ENCODE measurements at regions not wholly inside any gene's neighbourhood (a gene's known extent, or its start where the extent isn't known, plus 50 kb on each side); places are given as distances from the start of the nearest gene placed in this dataset.
A peak's percentile ranks its signal among the peaks of the same experiment; 100 is the strongest.

DNA sequence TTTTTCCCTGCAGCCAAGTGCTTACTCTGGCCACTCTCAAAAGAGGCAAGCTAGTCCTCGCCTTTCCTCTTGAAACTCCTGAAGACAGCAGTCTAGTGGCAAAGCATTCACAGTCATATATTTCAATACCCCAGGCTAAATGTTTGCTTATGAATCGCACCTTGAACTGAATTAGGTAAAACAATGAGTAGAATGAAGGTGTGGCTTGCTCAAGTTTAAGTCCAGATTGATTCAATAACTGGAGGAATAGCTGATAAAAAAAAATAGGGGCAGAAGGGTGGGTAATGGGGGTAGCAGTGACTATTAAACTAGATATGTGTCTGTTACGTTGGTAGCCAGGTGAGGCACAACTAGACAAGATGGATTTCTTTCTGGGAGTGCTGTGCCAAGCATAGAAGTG, 88.2 kb upstream of the EPB41L3 start:
- no peak for DNase-seq

DNA sequence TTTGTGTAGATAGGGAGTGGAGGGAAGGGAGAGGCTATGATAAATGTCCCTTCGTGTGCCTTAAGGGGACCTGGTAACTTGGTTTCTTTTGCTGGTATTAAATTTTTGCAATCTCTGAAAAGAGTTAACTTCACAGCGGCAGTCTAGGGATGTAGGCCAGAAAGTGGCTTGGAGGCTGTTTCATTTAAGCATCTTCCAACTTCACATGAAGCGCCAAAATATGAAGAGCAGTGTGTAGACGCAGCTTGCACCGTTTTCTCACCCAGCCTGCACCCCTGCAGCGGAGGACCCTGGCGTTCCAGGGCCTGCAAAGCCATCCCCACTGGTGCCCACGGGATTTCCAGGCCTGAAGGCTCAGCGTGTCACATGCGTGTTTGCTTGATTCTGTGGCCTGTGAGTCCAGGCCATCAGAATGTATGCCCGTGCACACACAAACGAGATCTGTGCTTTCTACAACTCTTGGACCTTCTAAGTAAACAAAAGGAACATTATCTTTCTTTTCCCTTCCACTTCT, 87.2 kb upstream of the EPB41L3 start:
- DNase-seq: no peak

DNA sequence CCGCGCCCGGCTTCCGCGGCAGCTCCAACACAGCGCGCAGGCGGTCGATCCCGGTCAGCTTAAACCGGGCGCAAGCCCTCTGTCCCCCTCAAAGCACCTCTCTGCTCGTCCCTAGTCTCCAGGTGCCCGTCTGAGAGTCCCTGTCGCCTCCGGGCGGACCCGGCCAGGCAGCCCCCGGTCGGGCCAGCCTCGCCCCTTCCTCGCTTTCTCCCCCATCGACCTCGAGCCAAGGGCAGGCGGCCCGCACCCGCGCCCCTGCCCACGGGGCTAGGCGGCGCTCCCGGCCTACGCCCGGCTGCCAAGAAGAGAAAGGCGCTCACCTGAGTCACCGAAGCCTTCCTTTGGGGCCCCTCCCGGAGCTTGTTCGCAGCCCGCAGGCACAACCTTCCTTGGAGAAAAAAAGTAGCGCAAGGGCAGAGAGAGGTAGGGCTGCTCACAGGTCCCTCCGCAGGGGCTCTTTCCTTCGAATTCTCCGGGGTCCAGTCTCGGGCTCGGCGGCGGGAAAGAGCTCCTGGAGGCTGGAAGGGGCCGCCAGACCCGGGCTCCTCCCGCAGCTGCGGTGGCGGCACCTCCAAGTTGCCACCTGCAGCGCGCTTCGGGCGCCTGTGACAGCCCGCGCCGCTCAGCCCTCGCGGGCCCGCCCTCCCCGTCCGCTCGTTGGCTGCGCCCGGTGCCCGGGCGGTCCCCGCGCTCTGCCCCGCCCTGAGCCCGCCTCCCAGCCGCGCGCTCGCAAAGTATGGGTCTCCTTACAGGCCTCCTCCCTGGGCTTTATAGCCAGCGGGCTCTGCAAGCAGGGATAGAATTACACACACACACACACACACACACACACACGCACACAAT, 86.5 kb upstream of the EPB41L3 start:
- DNase-seq: peak; percentile 74

DNA sequence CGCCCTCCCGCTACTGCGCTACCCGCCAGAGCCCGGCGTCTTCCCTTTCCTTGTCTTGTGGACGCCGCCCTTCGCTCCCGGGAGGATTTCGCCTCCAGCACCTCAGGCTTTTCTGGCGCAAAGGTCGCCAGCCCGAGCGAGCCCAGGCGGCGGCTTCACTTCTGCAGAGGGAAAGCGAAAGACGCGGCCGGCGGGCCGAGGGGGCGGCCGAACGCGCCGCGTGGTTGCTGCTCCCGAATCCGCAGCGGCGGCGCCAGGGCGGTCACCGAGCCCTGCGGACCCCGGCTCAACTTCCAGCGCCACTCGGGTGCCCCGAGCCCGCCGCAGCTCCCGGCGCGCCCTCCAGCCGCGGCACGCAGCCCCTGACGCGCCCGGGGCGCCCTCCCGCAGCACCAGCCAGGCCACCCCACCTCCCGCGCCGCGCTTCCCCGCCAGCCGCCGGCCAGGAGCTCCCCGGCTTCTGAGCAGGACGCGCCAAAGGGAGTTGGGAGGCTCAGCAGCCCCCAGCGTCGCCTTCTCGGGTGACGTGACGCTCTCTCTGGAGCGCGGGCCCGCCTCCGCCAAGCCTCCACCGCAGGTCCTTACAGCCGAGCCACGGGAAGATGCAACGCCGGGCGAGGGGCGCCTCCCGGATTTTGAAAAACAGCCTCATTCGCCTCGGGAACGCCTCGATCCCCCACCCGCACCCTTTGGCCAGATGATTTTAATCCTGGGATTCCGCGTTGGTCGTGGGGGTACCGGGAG, 84.9 kb upstream of the EPB41L3 start:
- no peak for DNase-seq

DNA sequence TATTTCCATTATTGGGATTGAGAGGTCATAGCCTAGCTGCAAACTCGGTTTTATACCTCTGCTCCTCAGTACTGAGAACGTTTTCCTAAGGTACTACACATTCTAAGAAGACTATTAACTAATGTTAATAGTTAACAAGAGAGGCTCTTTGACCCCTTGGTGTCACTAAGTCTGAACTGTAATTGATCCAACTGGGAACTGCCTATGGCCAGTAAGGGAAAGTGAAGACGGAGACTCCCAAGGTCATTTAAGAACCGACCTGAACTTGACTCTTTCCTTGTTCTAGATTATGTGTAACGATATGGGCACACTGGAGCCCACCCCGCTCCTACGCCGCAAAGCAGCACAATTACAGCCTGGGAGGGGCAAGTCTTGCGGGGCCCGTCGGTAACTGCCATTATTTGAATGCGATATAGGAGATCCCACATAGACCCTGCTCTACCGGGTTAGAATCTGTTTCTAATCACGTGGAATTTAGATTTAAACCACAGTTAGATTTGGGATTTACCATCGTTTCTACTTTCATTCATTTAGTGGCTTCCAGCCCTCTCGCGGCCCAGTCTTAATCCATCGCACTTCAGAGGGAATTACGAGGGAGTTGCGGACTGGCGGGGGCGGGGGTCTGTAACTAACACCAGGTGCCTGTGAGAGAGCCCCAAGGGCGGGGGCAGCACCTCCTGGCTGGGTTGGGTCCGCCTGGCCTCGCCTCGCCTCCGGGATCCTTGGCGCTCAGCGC, 84.1 kb upstream of the EPB41L3 start:
- DNase-seq: no peak

DNA sequence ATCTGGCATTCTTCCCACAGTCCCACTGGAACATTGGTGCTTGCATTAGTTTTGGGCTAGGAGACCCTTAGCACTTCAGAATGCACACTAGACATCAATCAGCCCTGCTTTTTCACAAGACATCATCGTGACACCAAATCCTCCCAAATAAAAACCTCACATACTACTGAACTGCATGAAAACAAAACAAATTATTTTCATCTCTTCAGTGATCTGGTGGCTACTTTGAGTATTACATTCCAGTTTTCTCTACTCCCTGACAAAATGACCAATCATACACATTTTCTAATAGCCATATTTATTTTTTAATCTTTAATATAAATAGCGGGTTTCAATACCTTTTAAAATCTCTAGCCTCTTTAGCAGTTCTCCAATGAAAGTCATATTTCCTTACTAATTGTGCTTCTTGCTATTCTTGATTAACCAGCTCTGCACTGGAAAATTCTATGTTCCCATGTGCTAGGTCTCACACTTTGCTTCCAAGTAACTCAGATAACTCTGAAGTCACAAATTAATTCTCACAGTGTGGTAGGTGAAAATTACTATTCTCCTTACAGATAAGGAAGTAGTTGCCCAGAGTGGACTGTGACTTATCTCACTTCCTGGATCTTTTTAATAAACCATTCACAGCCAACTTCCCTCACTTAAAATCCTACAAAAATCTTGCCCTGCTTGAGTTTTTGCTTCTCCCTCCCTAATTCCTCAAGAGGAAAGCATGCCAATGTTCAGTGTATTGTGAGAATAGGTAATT, 82.5 kb upstream of the EPB41L3 start:
- DNase-seq: no peak

DNA sequence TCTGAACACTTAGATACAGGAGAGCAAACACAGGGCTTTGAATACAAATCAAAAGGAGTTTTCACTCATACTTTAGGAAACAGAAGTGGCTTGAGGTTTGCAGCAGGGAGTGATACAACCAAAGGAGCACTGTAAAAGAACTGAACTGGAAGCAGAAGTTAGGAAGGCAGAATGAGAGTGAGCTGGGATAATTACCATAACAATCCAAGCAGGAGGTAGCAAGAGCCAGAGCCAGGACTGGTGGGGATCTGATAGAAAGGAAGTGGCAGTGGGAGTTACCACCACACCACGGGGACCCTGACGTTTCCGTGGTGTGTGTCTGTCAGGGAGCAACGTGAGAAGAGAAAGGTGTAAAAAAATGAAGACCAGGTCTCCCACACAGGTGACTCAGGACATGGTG, 81.3 kb upstream of the EPB41L3 start:
- no peak for DNase-seq

DNA sequence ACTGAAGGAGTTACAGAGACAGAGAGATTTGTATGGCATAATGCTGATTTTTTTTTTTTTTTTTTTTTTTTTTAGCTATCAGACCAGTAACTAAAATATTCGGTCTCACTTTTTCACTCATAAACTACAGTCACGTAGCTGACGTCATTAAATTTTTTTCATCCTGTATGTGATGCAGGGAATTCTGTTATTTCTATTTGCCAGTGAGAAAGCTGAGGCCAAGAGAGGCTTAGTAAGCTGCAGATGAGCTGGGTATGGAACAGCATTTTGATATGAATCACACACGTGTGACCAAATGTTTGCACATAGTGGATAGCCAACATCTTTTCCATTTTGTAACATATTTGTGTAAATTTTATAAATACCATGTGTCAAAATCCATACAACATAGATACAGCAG, 79.1 kb upstream of the EPB41L3 start:
- no peak for DNase-seq

DNA sequence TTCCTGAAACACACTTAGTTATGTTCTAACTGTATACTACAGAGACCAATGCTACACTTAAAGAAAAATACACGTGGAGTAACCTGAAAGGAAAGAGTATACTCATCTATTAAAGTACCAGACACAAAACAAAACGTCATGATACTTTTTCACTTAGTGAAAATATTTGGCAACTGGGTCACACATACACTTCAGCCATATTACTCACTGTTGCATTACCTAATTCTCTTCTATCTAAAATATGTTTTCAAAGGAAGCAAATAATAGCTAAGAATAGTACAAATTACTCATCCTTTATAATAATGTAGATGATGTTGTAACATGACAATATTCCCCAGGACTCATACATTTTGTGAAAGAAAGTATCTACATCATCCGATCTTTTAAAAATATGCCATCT, 76.5 kb upstream of the EPB41L3 start:
- no peak for DNase-seq

DNA sequence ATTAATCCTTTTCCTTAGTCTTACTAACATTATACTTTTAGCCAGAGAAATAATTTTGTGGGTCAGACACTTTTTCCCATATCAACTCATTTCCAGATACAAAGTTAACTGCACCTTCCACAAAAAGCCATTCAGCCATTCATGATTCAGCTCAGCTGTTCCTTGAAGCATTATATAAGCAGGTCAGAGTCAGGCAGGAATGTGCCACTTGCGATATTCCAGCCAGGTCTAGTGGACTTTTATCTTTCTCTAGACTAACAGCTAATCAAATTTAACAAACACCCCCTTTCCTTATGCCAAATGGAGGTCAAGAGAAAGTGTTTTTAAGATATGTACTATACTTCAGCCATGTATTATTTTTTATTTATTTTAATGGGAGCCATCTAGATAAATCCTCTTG, 75.6 kb upstream of the EPB41L3 start:
- no peak for DNase-seq

DNA sequence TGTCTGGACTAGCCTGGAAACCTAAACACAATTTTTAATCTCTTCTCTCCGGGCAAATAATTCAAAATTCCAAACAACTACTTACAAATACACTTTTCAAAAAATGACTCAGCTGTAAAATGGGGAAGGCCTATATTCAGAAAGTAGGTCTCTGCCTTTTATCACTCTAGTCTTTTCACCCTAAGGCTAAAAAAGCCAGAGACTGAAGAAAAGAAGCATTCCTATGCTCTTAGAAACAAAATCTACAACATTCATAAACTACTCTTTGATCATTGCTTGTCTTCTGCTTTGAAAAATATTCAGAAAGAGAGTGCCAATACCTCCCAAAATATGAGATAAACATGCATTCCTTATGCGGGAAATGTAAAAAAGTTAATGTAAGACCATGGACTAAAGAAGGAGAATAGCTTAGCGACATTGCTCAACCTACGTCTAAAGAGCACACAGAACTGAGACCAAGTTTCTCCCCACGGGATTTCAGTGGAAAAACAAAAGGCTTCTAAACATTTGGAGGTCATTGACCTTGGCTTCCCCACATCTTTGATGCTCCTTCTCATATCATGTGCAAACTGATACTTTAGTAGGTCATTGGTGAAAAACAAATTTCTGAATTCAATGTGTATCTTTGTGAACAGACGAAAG, 74.4 kb upstream of the EPB41L3 start:
- no peak for DNase-seq

DNA sequence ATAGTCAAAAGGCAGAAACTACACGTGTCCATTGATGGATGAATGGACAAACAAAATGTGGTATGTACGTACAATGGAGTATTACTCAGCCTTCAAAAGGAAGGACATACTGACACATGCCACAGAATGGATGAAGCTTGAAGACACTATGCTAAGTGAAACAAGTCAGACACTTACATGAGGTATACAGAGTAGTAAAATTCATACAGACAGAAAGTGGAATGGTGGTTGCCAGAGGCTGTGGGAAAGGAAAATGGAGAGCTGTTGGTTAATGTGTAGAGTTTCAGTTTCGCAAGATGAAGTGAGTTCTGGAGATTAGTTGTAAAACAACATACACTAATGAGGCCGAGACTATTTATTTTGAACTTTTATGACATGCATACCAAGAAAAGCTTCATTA, 67.4 kb upstream of the EPB41L3 start:
- no peak for DNase-seq

DNA sequence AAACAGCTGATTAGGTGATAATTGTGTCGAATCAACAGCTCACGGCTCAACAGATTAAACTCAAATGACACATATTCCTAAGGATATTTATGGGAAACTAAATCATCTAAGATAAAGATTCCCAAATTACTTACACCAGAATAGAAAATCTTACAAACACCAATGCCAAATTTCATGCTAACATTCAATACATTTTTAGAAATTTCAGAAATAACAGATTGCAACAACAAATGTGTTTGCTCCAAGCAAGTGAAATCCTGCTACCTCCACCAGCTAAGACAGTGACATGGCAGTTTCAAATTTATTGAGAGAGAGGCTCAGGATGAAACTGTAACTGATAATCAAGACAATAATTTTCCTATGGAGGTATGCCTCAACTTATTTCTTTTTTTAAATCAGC, 65.0 kb upstream of the EPB41L3 start:
- DNase-seq: no peak

DNA sequence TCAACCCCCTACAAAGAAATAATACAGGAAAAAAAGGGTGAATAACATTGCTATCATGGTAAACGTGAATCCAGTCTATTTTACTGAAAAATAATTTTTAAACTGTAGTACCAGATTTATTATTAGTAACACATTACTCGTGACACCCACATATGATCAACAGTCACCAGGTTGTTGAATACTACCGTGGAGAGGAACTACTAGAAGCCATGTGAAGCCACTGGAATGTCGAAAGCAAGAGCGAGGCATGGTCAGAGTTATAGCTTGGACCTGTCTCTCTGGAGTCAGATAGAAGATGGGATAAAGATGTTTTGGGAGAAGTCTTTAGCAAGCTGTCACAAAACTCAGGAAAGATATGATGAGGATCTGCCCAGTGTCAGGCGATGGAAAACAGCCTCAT, 63.2 kb upstream of the EPB41L3 start:
- no peak for DNase-seq

DNA sequence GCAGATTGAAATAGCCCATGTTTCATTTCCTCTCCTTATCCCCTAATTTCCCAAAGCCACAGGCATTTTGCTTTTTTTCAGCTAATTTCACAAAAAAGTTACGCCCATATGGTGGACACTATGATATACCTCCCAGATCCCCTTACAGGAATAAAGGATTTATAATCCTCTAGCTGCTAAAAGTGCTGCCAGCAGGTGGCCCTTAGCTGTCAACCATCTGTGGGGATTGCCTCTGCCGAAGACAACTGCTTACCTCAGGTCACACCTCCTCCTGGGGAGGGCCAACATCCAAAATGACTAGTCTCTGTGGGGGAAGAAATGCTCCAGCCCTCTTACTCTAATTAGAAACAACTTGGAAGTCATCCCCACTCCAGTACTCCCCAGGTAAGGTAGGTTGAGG, 61.0 kb upstream of the EPB41L3 start:
- no peak for DNase-seq

DNA sequence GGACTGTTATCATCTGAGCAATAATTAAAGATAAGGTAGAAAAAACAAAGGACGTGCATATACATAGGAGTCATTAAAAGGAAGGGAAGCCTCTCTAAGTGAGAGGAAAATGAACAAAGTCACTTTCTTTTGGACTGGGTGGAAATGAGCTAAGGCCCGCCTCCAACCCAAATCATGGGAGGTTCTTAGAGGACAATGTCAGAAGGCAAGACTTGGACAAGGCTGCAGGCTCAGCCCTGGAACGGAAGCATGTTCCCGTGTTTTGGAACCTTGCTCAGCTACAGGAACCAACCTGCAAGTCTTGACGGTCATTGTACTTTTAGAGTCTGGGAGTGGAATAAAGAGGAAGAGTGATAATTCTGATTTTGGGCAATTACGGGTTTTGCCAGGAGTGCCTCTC, 59.4 kb upstream of the EPB41L3 start:
- DNase-seq: no peak

DNA sequence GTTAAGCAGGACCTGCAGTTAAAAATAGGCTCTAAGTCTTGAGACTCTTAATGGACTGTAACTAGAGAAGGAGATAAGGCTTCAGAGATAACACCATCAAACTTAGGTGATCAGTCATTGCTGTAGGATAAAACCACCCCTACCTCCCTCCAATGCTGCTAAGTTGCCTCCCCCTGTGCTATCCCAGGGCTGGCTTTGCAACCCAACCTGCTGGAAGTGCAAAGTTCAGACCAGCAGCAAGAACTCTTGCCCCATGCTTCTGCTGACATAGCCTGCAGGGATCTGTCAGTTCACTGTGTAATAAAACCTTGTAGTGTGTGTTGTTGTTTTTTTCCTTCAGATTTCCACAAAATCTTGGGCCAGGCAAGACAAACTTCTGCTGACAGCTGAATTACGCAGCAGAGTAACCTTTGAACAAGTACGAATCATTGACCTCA, 57.4 kb upstream of the EPB41L3 start:
- no peak for DNase-seq

DNA sequence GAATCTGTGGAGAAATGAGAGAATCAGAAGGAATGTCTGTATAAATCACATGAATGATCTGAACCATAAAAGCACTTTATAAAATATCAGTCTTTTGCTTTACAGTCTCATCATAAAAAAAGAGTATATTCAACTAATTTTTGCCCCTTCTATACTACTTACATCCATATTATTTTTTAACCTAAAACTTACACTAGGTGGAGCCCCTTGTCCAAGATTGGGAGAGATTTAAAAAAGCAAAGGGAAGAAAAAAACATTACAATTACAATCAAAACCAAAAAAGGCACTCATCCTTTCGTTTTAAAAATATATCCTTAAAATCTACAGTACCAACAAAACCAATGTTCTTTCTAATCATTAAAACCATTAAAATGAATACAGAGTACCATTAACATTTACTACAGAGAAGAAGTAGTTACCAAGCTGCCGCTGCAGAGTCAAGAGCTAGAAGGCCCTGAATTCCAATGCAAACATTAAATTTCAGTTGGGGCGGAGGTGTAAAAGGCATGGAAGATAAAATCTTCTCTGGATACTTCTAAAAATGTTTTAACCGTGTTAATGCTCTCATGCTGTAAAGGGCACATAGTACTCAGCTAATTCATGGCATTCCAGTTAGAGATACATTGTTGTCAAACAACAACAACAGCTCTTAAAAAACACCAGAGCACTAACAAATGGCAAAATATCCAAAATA, 56.7 kb upstream of the EPB41L3 start:
- no peak for DNase-seq

DNA sequence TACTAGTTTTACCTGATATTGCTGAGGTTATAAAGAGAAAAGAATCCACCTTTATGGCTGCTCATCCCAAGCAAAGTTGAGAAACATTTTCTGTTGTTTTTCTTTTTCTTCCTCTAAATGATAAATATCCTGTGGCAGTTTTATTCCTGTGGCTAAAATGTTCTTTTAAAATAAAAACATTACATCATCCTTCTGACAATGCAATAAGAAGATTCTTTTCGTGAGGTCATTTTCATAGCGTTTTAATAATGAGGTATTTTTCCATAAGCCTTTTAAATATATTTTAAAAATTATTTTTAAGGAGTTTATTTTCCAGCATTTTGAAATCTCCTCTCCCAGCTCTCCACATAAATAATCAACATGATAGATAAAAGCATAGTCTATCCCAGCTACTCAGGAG, 52.8 kb upstream of the EPB41L3 start:
- DNase-seq: no peak
